ENCODE measurements at regions not wholly inside any gene's neighbourhood (a gene's known extent, or its start where the extent isn't known, plus 50 kb on each side); places are given as distances from the start of the nearest gene placed in this dataset.

DNA sequence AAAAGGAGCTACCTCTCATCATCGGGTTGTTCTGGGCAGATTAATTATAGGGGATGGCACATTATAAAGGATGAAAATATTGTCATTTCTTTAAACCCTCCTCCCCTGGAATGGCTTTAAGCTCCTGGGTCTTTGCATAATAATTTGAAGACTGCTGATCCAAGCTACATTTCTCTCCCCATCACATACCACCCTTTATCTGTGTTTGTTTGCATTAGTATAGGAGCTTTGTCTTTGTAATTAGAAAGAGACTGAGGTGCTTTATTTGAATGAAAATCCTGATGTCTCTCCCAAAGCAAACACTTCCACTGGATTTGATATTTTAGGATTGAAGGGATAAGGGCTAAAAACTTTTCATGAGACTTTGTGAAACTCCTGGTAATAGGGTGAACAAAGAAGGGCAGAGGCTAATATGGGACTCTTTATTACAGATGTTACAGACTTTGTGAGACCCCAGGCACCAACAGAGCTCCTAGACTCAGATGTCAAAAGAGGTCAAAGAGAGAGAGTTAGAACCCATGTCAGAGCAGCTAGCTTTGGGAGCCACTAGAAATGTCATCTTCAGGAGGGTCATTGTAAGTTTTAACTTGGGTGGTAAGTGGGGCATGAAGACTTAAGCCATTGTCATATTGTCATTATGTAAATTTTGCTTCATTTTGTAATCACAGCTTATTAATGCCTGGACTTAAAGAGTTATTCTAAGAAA lies 75.3 kb upstream of the RXFP2 start:
- ChIA-PET POLR2A (ENCODE audit: partially characterized antibody) (interaction anchor here (0.9 to 1.6 kb wide), 5 partner anchors 10 to 50 kb away, joined by 3 to 4 read pairs (median 3); no protein-coding TSS in a partner anchor), CTCF (ENCODE audit: partially characterized antibody) (interaction anchor here (1.0 to 1.4 kb wide), 2 partner anchors 26 to 126 kb away, joined by 4 to 5 read pairs; no protein-coding TSS in a partner anchor)
- no peak overlapping the region for H4K8ac ChIP-seq (ENCODE audit: extremely low read depth, insufficient read depth, low read length)
- H3K4ac ChIP-seq (replicated peaks; ENCODE audit: insufficient read length, low read depth, low read length): no peak overlapping the region
- peaks cover 10 to 17% of the 10 kb centered on the region in 2 experiments for H3K9me3 ChIP-seq (ENCODE audit: insufficient read depth in 2 of 2, low read depth in 1 of 2, low read length in 1 of 2)
- H3K27ac ChIP-seq (ENCODE audit: low read depth, low read length): peak overlapping the region; percentile 69; the same call in 1 of the 2 replicates
- H2AFZ ChIP-seq (ENCODE audit: low read length): no peak overlapping the region
- no peak overlapping the region for H2BK15ac ChIP-seq (ENCODE audit: low read length)
- no peaks in the 10 kb centered on the region for H4K20me1 ChIP-seq (replicated peaks in 1 of 2; ENCODE audit: control insufficient read depth in 1 of 2, insufficient read depth in 2 of 2, low read length in 2 of 2)
- no peaks in the 10 kb centered on the region for H3K79me2 ChIP-seq (ENCODE audit: control insufficient read depth in 1 of 2, insufficient read depth in 2 of 2, low read length in 2 of 2)
- peak overlapping the region; percentile 54; the same call in 1 of the 2 replicates for H2BK5ac ChIP-seq (ENCODE audit: low read depth, low read length)
- no peak overlapping the region for H3K23ac ChIP-seq (ENCODE audit: insufficient read length)
- no peak overlapping the region for H2AK5ac ChIP-seq (ENCODE audit: low read depth, low read length)
- no peak overlapping the region for H2BK20ac ChIP-seq (ENCODE audit: low read length)
- peak; percentile 96 for FAIRE-seq
- H3K56ac ChIP-seq (replicated peaks; ENCODE audit: insufficient read length, low read depth, low read length): peak overlapping the region; percentile 63
- no peak for DNase-seq (ENCODE audit: low read depth in 1 of 2, low spot score in 2 of 2)
- H3K9ac ChIP-seq (replicated peaks in 1 of 4; ENCODE audit: extremely low read depth in 1 of 4, low read depth in 3 of 4, low read length in 3 of 4): no peak overlapping the region
- no peaks in the 10 kb centered on the region for H3K27me3 ChIP-seq (replicated peaks in 1 of 4; ENCODE audit: control insufficient read depth in 3 of 4, extremely low read depth in 1 of 4, insufficient read depth in 3 of 4, low read length in 3 of 4)
- H2BK12ac ChIP-seq (ENCODE audit: low read depth, low read length): peak overlapping the region; percentile 2; the same call in 1 of the 2 replicates
- H4K91ac ChIP-seq (replicated peaks; ENCODE audit: insufficient read length, low read length): no peak overlapping the region
- peaks cover 0 to 7% (median 1%) of the 10 kb centered on the region in 4 experiments; a peak in 2 of 8 replicates for H3K36me3 ChIP-seq (ENCODE audit: control insufficient read depth in 2 of 4, insufficient read depth in 4 of 4, low read length in 3 of 4)
- WGBS, 2 experiments (ENCODE audit: extremely low coverage in 1 of 2, insufficient coverage in 1 of 2, insufficient read length in 1 of 2, insufficient replicate concordance in 2 of 2, low coverage in 1 of 2, low lambda C conversion rate in 2 of 2, missing lambda C conversion rate in 1 of 2): 0% methylated on average over 1 of the region's 1 CpG; no CpG with 5 or more reads in 1 of the 2 experiments
- no peak overlapping the region for H3K14ac ChIP-seq (ENCODE audit: insufficient read length)
- H3K4me3 ChIP-seq (ENCODE audit: extremely low read depth in 1 of 4, insufficient read depth in 2 of 4, low read depth in 3 of 4, low read length in 4 of 4): peak overlapping the region in 1 of 4 experiments; percentile 46; a peak in 2 of 8 replicates
- peak overlapping the region; percentile 67 for H2BK120ac ChIP-seq (replicated peaks; ENCODE audit: low read depth, low read length)
- H3K18ac ChIP-seq (ENCODE audit: extremely low read depth, low read length): peak overlapping the region; percentile 79; the same call in 1 of the 2 replicates
- peak overlapping the region; percentile 60 to 66 for H3K4me2 ChIP-seq (ENCODE audit: insufficient read depth in 1 of 2, low read depth in 2 of 2, low read length in 2 of 2)
- H3K23me2 ChIP-seq (ENCODE audit: low read depth, low read length): no peaks in the 10 kb centered on the region; the same call in 1 of the 2 replicates
- H3K4me1 ChIP-seq (replicated peaks in 1 of 4; ENCODE audit: control insufficient read depth in 3 of 4, insufficient read depth in 4 of 4, low read length in 3 of 4): peaks cover 0 to 12% (median 2%) of the 10 kb centered on the region in 4 experiments; a peak in 3 of 7 replicates
- no peaks in the 10 kb centered on the region for H3K79me1 ChIP-seq (ENCODE audit: low read depth, low read length)
- H4K5ac ChIP-seq (ENCODE audit: insufficient read length, low read depth, low read length): peak overlapping the region; percentile 99
- TF ChIP-seq SP2 (IDR thresholded peaks at IDR 0.05; ENCODE audit: low read length): no peak
- TF ChIP-seq RFX5 (IDR thresholded peaks at IDR 0.05; ENCODE audit: borderline replicate concordance, low read depth, low read length): no peak
- TF ChIP-seq, protein P1, sequence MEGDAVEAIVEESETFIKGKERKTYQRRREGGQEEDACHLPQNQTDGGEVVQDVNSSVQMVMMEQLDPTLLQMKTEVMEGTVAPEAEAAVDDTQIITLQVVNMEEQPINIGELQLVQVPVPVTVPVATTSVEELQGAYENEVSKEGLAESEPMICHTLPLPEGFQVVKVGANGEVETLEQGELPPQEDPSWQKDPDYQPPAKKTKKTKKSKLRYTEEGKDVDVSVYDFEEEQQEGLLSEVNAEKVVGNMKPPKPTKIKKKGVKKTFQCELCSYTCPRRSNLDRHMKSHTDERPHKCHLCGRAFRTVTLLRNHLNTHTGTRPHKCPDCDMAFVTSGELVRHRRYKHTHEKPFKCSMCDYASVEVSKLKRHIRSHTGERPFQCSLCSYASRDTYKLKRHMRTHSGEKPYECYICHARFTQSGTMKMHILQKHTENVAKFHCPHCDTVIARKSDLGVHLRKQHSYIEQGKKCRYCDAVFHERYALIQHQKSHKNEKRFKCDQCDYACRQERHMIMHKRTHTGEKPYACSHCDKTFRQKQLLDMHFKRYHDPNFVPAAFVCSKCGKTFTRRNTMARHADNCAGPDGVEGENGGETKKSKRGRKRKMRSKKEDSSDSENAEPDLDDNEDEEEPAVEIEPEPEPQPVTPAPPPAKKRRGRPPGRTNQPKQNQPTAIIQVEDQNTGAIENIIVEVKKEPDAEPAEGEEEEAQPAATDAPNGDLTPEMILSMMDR (IDR thresholded peaks at IDR 0.05; ENCODE audit: control extremely low read depth in 1 of 3, insufficient read depth in 1 of 3, low read depth in 1 of 3, low read length in 3 of 3): no peak
- no peak for TF ChIP-seq RNF2 (IDR thresholded peaks at IDR 0.05; ENCODE audit: borderline replicate concordance, low read depth, low read length, missing control alignments, poor library complexity, severe bottlenecking)
- TF ChIP-seq EP300 (IDR thresholded peaks at IDR 0.05; ENCODE audit: borderline replicate concordance in 1 of 2, low read depth in 2 of 2, low read length in 2 of 2): peak in 1 of 2 experiments; percentile 91; a peak in 2 of 3 replicates
- TF ChIP-seq, protein P2, sequence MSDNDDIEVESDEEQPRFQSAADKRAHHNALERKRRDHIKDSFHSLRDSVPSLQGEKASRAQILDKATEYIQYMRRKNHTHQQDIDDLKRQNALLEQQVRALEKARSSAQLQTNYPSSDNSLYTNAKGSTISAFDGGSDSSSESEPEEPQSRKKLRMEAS (IDR thresholded peaks at IDR 0.05): no peak
- TF ChIP-seq ZNF274 (IDR thresholded peaks at IDR 0.05; ENCODE audit: borderline replicate concordance, extremely low read depth, low read length): no peak
- no peak for TF ChIP-seq TAF1 (IDR thresholded peaks at IDR 0.05; ENCODE audit: low read depth, low read length)
